ENCODE measurements at regions not wholly inside any gene's neighbourhood (a gene's known extent, or its start where the extent isn't known, plus 50 kb on each side); places are given as distances from the start of the nearest gene placed in this dataset.

- no peak for TF ChIP-seq CTCF (IDR thresholded peaks at IDR 0.05; ENCODE audit: insufficient read depth, low read length, poor library complexity, severe bottlenecking)
- TF ChIP-seq EZH2phosphoT487 (conservative IDR thresholded peaks at IDR 0.05; ENCODE audit: low read length) = no peak
These were observed 237.0 kb downstream of the IRX2 start for GRCh38 chr5:2514484-2514883.
